HL-60 (cell line): ENCODE measurements at regions not wholly inside any gene's neighbourhood (a gene's known extent, or its start where the extent isn't known, plus 50 kb on each side); places are given as distances from the start of the nearest gene placed in this dataset.

Source experiments
- CTCF ChIP-seq: IDR thresholded peaks from one replicate; pipeline ENCODE4 v1.5.1; 2011; ENCODE audit warnings: low read length, control low read depth, inconsistent platforms; ENCODE audit not compliant: insufficient read depth
- POLR2AphosphoS5 ChIP-seq: IDR thresholded peaks from 2 replicates; pipeline ENCODE4 v1.6.1; 2012; ENCODE audit warnings: low read depth

- TF ChIP-seq CTCF: no peak
- no peak for TF ChIP-seq POLR2AphosphoS5
These were observed 135.3 kb upstream of the LYPLAL1 start for GRCh38 chr1:219038398-219038797.
